RWPE2 (cell line): ENCODE measurements at regions not wholly inside any gene's neighbourhood (a gene's known extent, or its start where the extent isn't known, plus 50 kb on each side); places are given as distances from the start of the nearest gene placed in this dataset.

Source experiments
- ATAC-seq: fragments of 200-7000 bp; cut with Tn5 transposase; 3 replicates; pipeline ENCODE4 v1.9.1; 2021; ENCODE audit warnings: low read depth
- DNase-seq: peaks from one replicate; pipeline ENCODE4 v3.0.0-alpha.2; 2020; ENCODE audit warnings: low spot score
- H3K27ac ChIP-seq: fragments of 450-650 bp; 2 replicates; pipeline ENCODE4 v1.5.1; 2017; ENCODE audit warnings: mild to moderate bottlenecking; ENCODE audit not compliant: poor library complexity, severe bottlenecking
- H3K27me3 ChIP-seq: fragments of 250-450 bp; sonication (Bioruptor Pico); 2 replicates; pipeline ENCODE4 v1.5.1; 2021; ENCODE audit warnings: mild to moderate bottlenecking, moderate library complexity; ENCODE audit not compliant: insufficient read depth, poor library complexity, severe bottlenecking
- H3K36me3 ChIP-seq: fragments of 250-450 bp; sonication (Bioruptor Pico); 2 replicates; pipeline ENCODE4 v1.5.1; 2020; ENCODE audit warnings: low read depth, mild to moderate bottlenecking, moderate library complexity
- H3K4me1 ChIP-seq: fragments of 250-450 bp; sonication (Bioruptor Pico); 2 replicates; pipeline ENCODE4 v1.5.1; 2021; ENCODE audit warnings: mild to moderate bottlenecking, moderate library complexity; ENCODE audit not compliant: insufficient read depth, poor library complexity, severe bottlenecking
- H3K4me3 ChIP-seq: fragments of 250-450 bp; sonication (Bioruptor Pico); 2 replicates; pipeline ENCODE4 v1.5.1; 2021; ENCODE audit warnings: mild to moderate bottlenecking, moderate library complexity; ENCODE audit not compliant: severe bottlenecking
- H3K9me3 ChIP-seq: fragments of 250-450 bp; sonication (Bioruptor Pico); 2 replicates; pipeline ENCODE4 v1.5.1; 2021; ENCODE audit warnings: mild to moderate bottlenecking, moderate library complexity; ENCODE audit not compliant: severe bottlenecking
- CTCF ChIP-seq: fragments of 450-650 bp; IDR thresholded peaks from one replicate; pipeline ENCODE4 v1.5.1; 2017; ENCODE audit warnings: mild to moderate bottlenecking, moderate library complexity; ENCODE audit not compliant: poor library complexity, severe bottlenecking

- DNase-seq (no peak), ATAC-seq (peak; percentile 85)
- Histone ChIP-seq H3K27me3 (no peaks in the 10 kb centered on the region), H3K27ac (peak overlapping the region; percentile 24), H3K4me3 (no peak overlapping the region), H3K9me3 (no peaks in the 10 kb centered on the region), H3K36me3 (no peaks in the 10 kb centered on the region), H3K4me1 (peaks cover 6% of the 10 kb centered on the region)
- TF ChIP-seq CTCF, result no peak
These were observed 177.1 kb upstream of the HAAO start for GRCh38 chr2:42969231-42970150.

DNA sequence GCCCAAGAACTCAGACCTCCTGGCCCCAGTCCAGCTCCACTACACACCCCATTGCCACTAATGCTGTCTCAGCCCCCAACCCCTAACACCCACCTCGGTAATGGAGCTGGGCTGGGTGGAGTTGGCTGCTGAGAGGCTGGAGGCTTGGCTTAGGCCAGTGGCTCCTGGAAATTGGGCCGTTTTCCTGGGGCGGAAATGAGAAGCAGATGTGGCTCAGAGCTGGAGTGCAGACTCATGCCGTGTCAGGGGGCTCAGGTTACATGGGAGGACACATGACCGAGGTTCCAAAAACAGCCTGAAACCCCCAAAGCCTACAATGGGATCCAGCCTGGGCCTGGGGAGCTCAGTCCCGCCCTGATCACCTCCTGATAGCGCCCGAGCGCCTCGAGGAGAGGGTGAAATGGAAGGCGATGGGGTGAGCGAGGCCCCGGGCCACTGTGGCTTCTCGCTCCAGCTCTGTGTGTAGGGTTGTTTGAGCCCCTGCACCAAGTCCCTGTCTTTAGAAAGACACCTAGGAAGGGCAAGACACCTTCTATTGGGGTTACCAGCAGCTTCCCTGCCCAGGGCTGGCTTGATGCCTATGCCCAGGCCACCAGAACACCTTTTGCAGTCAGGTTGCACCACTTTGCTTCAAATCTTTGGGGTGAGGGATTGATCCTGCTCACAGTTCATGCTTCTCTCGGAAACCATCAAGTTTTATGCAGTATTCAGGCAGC is 175.7 kb upstream of the HAAO start:
- no peaks in the 10 kb centered on the region for H3K9me3 ChIP-seq
- no peak for ATAC-seq
- DNase-seq, result no peak
- no peaks in the 10 kb centered on the region for H3K27me3 ChIP-seq
- H3K4me3 ChIP-seq, result no peak overlapping the region
- TF ChIP-seq CTCF, result no peak
- H3K27ac ChIP-seq, result no peak overlapping the region
- no peaks in the 10 kb centered on the region for H3K36me3 ChIP-seq
- H3K4me1 ChIP-seq, result peaks cover 10% of the 10 kb centered on the region

DNA sequence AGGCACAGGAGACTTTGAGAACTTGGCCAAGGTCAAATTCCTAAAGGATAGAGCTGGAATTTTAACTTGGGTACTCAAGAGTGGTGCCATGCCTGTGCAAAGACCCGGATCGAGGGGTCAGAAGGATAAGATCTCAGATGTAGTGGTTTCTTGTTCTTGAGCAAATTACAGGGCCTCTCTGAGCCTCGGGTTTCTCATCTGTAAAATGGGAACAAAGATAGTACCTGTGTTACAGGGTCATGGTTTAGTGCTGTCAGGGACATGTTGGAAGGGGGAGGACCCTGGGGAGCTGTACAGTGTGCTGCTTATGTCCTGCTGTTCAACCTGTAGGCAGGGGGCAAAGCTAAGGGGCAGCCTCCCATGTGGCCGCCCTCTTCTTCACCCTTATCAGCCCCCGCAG is 173.5 kb upstream of the HAAO start:
- ATAC-seq (no peak), DNase-seq (no peak)
- peaks cover 10% of the 10 kb centered on the region for H3K4me1 ChIP-seq
- no peaks in the 10 kb centered on the region for H3K27me3 ChIP-seq
- H3K9me3 ChIP-seq, result no peaks in the 10 kb centered on the region
- H3K36me3 ChIP-seq, result no peaks in the 10 kb centered on the region
- H3K27ac ChIP-seq, result no peak overlapping the region
- TF ChIP-seq CTCF, result no peak
- H3K4me3 ChIP-seq, result no peak overlapping the region

GRCh38 chr2:42965196-42965595 is 172.8 kb upstream of the HAAO start:
- Histone ChIP-seq H3K36me3 (no peaks in the 10 kb centered on the region), H3K27ac (peak overlapping the region; percentile 49), H3K4me1 (peaks cover 10% of the 10 kb centered on the region), H3K9me3 (no peaks in the 10 kb centered on the region), H3K4me3 (no peak overlapping the region), H3K27me3 (no peaks in the 10 kb centered on the region)
- TF ChIP-seq CTCF, result no peak
- no peak for ATAC-seq
- no peak for DNase-seq
